Neural cell (in vitro differentiated cells): ENCODE measurements at regions not wholly inside any gene's neighbourhood (a gene's known extent, or its start where the extent isn't known, plus 50 kb on each side); places are given as distances from the start of the nearest gene placed in this dataset.
"Not testable (repeated sequence)": the region's sequence is repeated elsewhere in the genome, so short reads cannot be mapped to it uniquely, and the experiment has no call there.

Source experiments
- H2AFZ ChIP-seq: fragments of 200-600, 300-800 bp; sonication (generic), shearing (Covaris generic); 2 replicates; pipeline ENCODE4 v1.6.0; 2014; ENCODE audit warnings: low read depth, mild to moderate bottlenecking, antibody characterized with exemption, low read length, moderate library complexity
- H3F3A ChIP-seq: fragments of 200-600 bp; shearing (Covaris generic); 2 replicates; pipeline ENCODE4 v1.6.1; 2016; ENCODE audit warnings: mild to moderate bottlenecking, moderate library complexity, mixed read lengths, antibody characterized with exemption, low read length; ENCODE audit not compliant: insufficient read depth, poor library complexity, severe bottlenecking
- H3K27ac ChIP-seq: fragments of 200-600, 300-800 bp; sonication (generic), shearing (Covaris generic); 2 replicates; pipeline ENCODE4 v1.5.1; 2014; ENCODE audit warnings: mild to moderate bottlenecking, low read length, moderate library complexity
- H3K27me3 ChIP-seq: fragments of 300-800, 200-600 bp; sonication (generic), shearing (Covaris generic); 2 replicates; pipeline ENCODE4 v1.6.0; 2014; ENCODE audit warnings: mild to moderate bottlenecking, low read depth, low read length, moderate library complexity; ENCODE audit not compliant: insufficient read depth
- H3K36me3 ChIP-seq: fragments of 300-800, 200-600 bp; sonication (generic), shearing (Covaris generic); 2 replicates; pipeline ENCODE4 v1.5.1; 2014; ENCODE audit warnings: mild to moderate bottlenecking, antibody characterized with exemption, low read length, moderate library complexity; ENCODE audit not compliant: insufficient read depth
- H3K4me2 ChIP-seq: fragments of 300-800, 200-600 bp; sonication (generic), shearing (Covaris generic); 2 replicates; pipeline ENCODE4 v1.6.0; 2014; ENCODE audit warnings: mild to moderate bottlenecking, low read length
- H3K4me3 ChIP-seq: fragments of 300-800, 200-600 bp; sonication (generic), shearing (Covaris generic); 2 replicates; pipeline ENCODE4 v1.5.1; 2014; ENCODE audit warnings: mild to moderate bottlenecking, low read length, moderate library complexity
- H3K79me2 ChIP-seq: fragments of 200-600 bp; shearing (Covaris generic); replicated peaks from 2 replicates; pipeline ENCODE4 v1.6.0; 2014; ENCODE audit warnings: mild to moderate bottlenecking, low read length, moderate library complexity; ENCODE audit not compliant: insufficient read depth
- H3K9ac ChIP-seq: fragments of 300-800, 200-600 bp; sonication (generic), shearing (Covaris generic); 2 replicates; pipeline ENCODE4 v1.6.1; 2016; ENCODE audit warnings: mild to moderate bottlenecking, low read length, mixed read lengths
- H3K9me2 ChIP-seq: fragments of 200-600 bp; shearing (Covaris generic); 2 replicates; pipeline ENCODE4 v1.6.1; 2016; ENCODE audit warnings: mild to moderate bottlenecking, low read length, mixed read lengths; ENCODE audit not compliant: insufficient read depth
- H3K9me3 ChIP-seq: fragments of 200-600, 300-800 bp; sonication (generic), shearing (Covaris generic); 2 replicates; pipeline ENCODE4 v1.6.1; 2016; ENCODE audit warnings: mild to moderate bottlenecking, mixed run types, low read length, moderate library complexity, mixed read lengths
- H4K20me1 ChIP-seq: fragments of 200-600 bp; shearing (Covaris generic); 2 replicates; pipeline ENCODE4 v1.6.1; 2016; ENCODE audit warnings: mild to moderate bottlenecking, mixed run types; ENCODE audit not compliant: insufficient read depth
- EP300 ChIP-seq: fragments of 450-650 bp; conservative IDR thresholded peaks from 2 replicates; pipeline ENCODE4 v1.6.1; 2014; ENCODE audit warnings: antibody characterized with exemption, mild to moderate bottlenecking, moderate library complexity; ENCODE audit not compliant: poor library complexity, severe bottlenecking
- EZH2 ChIP-seq: fragments of 200-600, 300-800 bp; shearing (Covaris generic), sonication (generic); IDR thresholded peaks from 2 replicates; pipeline ENCODE4 v1.6.1; 2014; ENCODE audit warnings: antibody characterized with exemption, low read length, borderline replicate concordance, mild to moderate bottlenecking; ENCODE audit not compliant: insufficient read depth, poor library complexity, severe bottlenecking
- MXI1 ChIP-seq: fragments of 450-650 bp; conservative IDR thresholded peaks from 2 replicates; pipeline ENCODE4 v1.6.1; 2014; ENCODE audit warnings: antibody characterized with exemption, mild to moderate bottlenecking; ENCODE audit not compliant: poor library complexity, severe bottlenecking
- POLR2AphosphoS5 ChIP-seq: IDR thresholded peaks from 2 replicates; pipeline ENCODE4 v1.6.1; 2012
- RAD21 ChIP-seq: fragments of 450-650 bp; conservative IDR thresholded peaks from 2 replicates; pipeline ENCODE4 v1.6.1; 2014; ENCODE audit warnings: antibody characterized with exemption, mild to moderate bottlenecking, moderate library complexity
- REST ChIP-seq: IDR thresholded peaks from 2 replicates; pipeline ENCODE4 v1.6.1; 2012; ENCODE audit warnings: borderline replicate concordance
- SMC3 ChIP-seq: fragments of 450-650 bp; conservative IDR thresholded peaks from 2 replicates; pipeline ENCODE4 v1.6.1; 2014; ENCODE audit warnings: antibody characterized with exemption, mild to moderate bottlenecking, moderate library complexity; ENCODE audit not compliant: poor library complexity
- TAF1 ChIP-seq: IDR thresholded peaks from 2 replicates; pipeline ENCODE4 v1.6.1; 2012; ENCODE audit warnings: low read depth
- TF ChIP-seq, protein P1 (sequence below): fragments of 450-650 bp; IDR thresholded peaks from 2 replicates; pipeline ENCODE4 v1.5.1; 2014; ENCODE audit warnings: antibody characterized with exemption, mild to moderate bottlenecking, moderate library complexity; ENCODE audit not compliant: poor library complexity, severe bottlenecking

DNA sequence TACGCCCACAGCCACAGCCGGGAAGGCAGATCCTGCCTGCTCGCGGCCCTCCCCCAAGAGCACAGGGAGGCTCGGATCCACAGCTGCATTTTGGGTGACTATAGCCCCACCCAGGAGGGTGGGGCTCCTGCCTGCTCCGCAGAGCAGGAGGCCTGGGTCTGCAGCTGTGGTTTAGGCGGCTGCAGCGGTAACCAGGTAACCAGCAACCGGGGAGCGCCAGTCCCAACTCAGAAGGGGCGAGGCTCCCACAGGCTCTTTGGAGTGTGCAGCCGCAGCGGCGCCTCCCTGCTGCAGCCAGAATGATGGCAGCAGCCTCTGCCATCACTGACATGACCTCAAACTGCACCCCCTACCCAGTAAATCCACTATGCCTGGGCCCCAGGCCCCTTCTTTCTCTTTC lies 148.0 kb upstream of the F9 start:
- Histone ChIP-seq H3K9ac (no peak overlapping the region), H3K79me2 (no peaks in the 10 kb centered on the region), H3K4me3 (no peak overlapping the region), H3K9me3 (no peaks in the 10 kb centered on the region), H3F3A (no peaks in the 10 kb centered on the region), H3K27ac (no peak overlapping the region), H4K20me1 (no peaks in the 10 kb centered on the region), H3K27me3 (no peaks in the 10 kb centered on the region), H3K36me3 (no peaks in the 10 kb centered on the region), H2AFZ (no peak overlapping the region), H3K9me2 (no peaks in the 10 kb centered on the region), H3K4me2 (no peak overlapping the region)
- TF ChIP-seq REST (no peak), TAF1 (no peak), POLR2AphosphoS5 (no peak), MXI1 (no peak), EP300 (no peak), EZH2 (no peak), RAD21 (no peak), SMC3 (no peak)
- TF ChIP-seq, protein P1, sequence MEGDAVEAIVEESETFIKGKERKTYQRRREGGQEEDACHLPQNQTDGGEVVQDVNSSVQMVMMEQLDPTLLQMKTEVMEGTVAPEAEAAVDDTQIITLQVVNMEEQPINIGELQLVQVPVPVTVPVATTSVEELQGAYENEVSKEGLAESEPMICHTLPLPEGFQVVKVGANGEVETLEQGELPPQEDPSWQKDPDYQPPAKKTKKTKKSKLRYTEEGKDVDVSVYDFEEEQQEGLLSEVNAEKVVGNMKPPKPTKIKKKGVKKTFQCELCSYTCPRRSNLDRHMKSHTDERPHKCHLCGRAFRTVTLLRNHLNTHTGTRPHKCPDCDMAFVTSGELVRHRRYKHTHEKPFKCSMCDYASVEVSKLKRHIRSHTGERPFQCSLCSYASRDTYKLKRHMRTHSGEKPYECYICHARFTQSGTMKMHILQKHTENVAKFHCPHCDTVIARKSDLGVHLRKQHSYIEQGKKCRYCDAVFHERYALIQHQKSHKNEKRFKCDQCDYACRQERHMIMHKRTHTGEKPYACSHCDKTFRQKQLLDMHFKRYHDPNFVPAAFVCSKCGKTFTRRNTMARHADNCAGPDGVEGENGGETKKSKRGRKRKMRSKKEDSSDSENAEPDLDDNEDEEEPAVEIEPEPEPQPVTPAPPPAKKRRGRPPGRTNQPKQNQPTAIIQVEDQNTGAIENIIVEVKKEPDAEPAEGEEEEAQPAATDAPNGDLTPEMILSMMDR = no peak

DNA sequence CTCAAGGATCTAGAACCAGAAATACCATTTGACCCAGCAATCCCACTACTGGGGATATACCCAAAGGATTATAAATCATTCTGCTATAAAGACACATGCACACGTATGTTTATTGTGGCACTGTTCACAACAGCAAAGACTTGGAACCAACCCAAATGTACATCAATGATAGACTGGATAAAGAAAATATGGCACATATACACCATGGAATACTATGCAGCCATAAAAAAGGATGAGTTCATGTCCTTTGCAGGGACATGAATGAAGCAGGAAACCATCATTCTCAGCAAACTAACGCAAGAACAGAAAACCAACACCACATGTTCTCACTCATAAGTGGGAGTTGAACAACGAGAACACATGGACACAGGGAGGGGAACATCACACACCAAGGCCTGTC lies 154.0 kb upstream of the F9 start:
- H3K27me3 ChIP-seq, H3K4me2 ChIP-seq, H3K9me3 ChIP-seq, H3K36me3 ChIP-seq, H2AFZ ChIP-seq, H3F3A ChIP-seq, H3K9me2 ChIP-seq, H3K9ac ChIP-seq, H3K27ac ChIP-seq, H4K20me1 ChIP-seq, H3K4me3 ChIP-seq, H3K79me2 ChIP-seq: not testable (repeated sequence)

DNA sequence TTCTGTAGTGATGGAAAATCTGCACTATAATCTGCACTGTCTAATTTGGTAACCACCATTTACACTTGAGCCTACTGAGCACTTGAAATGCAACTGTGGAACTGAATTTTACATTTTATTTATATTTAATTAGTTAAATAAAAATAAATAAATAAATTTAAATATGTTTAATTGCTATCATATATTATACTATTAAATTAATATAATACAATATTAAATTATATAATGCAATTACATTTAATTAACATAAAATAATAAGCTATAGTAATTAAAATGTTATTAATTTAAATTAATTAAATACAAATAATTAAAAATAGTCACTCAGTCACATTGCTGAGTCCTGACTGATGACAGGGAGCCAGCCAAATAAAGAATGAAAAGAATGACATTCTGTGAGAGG lies 170.2 kb upstream of the F9 start:
- Histone ChIP-seq H3K9ac (no peak overlapping the region), H3K36me3 (no peaks in the 10 kb centered on the region)

More for the DNA sequence above, 170.2 kb upstream of the F9 start:
- no peak overlapping the region for H2AFZ ChIP-seq
- no peak for TF ChIP-seq EZH2
- TF ChIP-seq POLR2AphosphoS5 = no peak
- no peak for TF ChIP-seq SMC3
- no peak for TF ChIP-seq EP300
- TF ChIP-seq, protein P1 = no peak
- TF ChIP-seq RAD21 = no peak
- no peak for TF ChIP-seq MXI1
- TF ChIP-seq TAF1 = no peak
- TF ChIP-seq REST = no peak
- no peaks in the 10 kb centered on the region for H3K27me3 ChIP-seq
- H3K9me2 ChIP-seq = no peaks in the 10 kb centered on the region
- H4K20me1 ChIP-seq = no peaks in the 10 kb centered on the region
- no peaks in the 10 kb centered on the region for H3F3A ChIP-seq
- no peaks in the 10 kb centered on the region for H3K79me2 ChIP-seq
- no peaks in the 10 kb centered on the region for H3K9me3 ChIP-seq
- no peak overlapping the region for H3K27ac ChIP-seq
- H3K4me2 ChIP-seq = no peak overlapping the region
- H3K4me3 ChIP-seq = no peak overlapping the region
